K562 (cell line): ENCODE measurements at regions not wholly inside any gene's neighbourhood (a gene's known extent, or its start where the extent isn't known, plus 50 kb on each side); places are given as distances from the start of the nearest gene placed in this dataset.

Source experiments
- ARID1B ChIP-seq: fragments of 450-650 bp; IDR thresholded peaks from 2 replicates; pipeline ENCODE4 v1.6.1; 2016; ENCODE audit warnings: antibody characterized with exemption, mild to moderate bottlenecking, inconsistent platforms
- BCL6 ChIP-seq: fragments of 250-450 bp; sonication (Bioruptor Pico); IDR thresholded peaks from 2 replicates; pipeline ENCODE4 v1.4.0; 2020
- CBX8 ChIP-seq: fragments of 200-600 bp; sonication (generic); IDR thresholded peaks from 2 replicates; pipeline ENCODE4 v1.6.1; 2012; ENCODE audit warnings: borderline replicate concordance, mixed run types, low read depth, mild to moderate bottlenecking, moderate library complexity, mixed read lengths, low read length, control low read depth, inconsistent platforms; ENCODE audit not compliant: poor library complexity, severe bottlenecking; ENCODE audit errors: extremely low read depth
- CEBPB ChIP-seq: fragments of 450-650 bp; IDR thresholded peaks from 2 replicates; pipeline ENCODE4 v1.6.1; 2016; ENCODE audit warnings: missing genetic modification characterization, missing compliant biosample characterization
- DACH1 ChIP-seq: fragments of 450-650 bp; IDR thresholded peaks from 2 replicates; pipeline ENCODE4 v1.6.1; 2018; ENCODE audit not compliant: partially characterized antibody
- DIDO1 ChIP-seq: fragments of 450-650 bp; IDR thresholded peaks from 2 replicates; pipeline ENCODE4 v1.6.1; 2016; ENCODE audit warnings: low read depth, missing biosample characterization, missing genetic modification characterization
- DPF2 ChIP-seq: fragments of 450-650 bp; IDR thresholded peaks from 2 replicates; pipeline ENCODE4 v1.6.1; 2016
- EHMT2 ChIP-seq: fragments of 450-650 bp; IDR thresholded peaks from 2 replicates; pipeline ENCODE4 v1.6.1; 2018; ENCODE audit warnings: antibody characterized with exemption
- ETV5 ChIP-seq: sonication (generic); formaldehyde crosslinking; IDR thresholded peaks from 2 replicates; pipeline ENCODE4 v1.4.0; 2020; ENCODE audit warnings: low read depth, mild to moderate bottlenecking, missing genetic modification reagents
- FOS ChIP-seq: IDR thresholded peaks from 3 replicates; pipeline ENCODE4 v1.6.1; 2011; ENCODE audit not compliant: insufficient read length; ENCODE audit errors: extremely low read depth
- HLTF ChIP-seq: fragments of 450-650 bp; IDR thresholded peaks from 2 replicates; pipeline ENCODE4 v1.6.1; 2016
- IFI16 ChIP-seq: fragments of 250-450 bp; sonication (Bioruptor Pico); IDR thresholded peaks from 2 replicates; pipeline ENCODE4 v2.1.2; 2022; ENCODE audit warnings: mild to moderate bottlenecking, inconsistent platforms
- KLF10 ChIP-seq: fragments of 250-450 bp; sonication (Bioruptor Pico); IDR thresholded peaks from 2 replicates; pipeline ENCODE4 v1.6.1; 2021; ENCODE audit warnings: matching md5 sums
- MYC ChIP-seq, 2 experiments: fragments of 250-450 bp in 1 of 2; sonication (Bioruptor Pico) in 1 of 2; IDR thresholded peaks; 2 replicates each; pipeline versions ENCODE4 v1.5.1 to v1.6.1; 2012 to 2021; ENCODE audit warnings: low read depth in 2 of 2, borderline replicate concordance in 1 of 2, improper control_type of control experiment in 1 of 2, low read length in 1 of 2, mild to moderate bottlenecking in 1 of 2, moderate library complexity in 1 of 2
- NR3C1 ChIP-seq: sonication (generic); formaldehyde crosslinking; IDR thresholded peaks from 2 replicates; pipeline ENCODE4 v1.8.1; 2022; ENCODE audit warnings: missing genetic modification reagents
- SLC30A9 ChIP-seq: fragments of 250-450 bp; sonication (Bioruptor Pico); IDR thresholded peaks from 2 replicates; pipeline ENCODE4 v1.8.0; 2022; ENCODE audit warnings: mild to moderate bottlenecking, moderate library complexity
- SMAD4 ChIP-seq: fragments of 250-450 bp; sonication (Bioruptor Pico); conservative IDR thresholded peaks from 2 replicates; pipeline ENCODE4 v1.8.0; 2021; ENCODE audit warnings: inconsistent platforms, mild to moderate bottlenecking, moderate library complexity
- ZNF212 ChIP-seq: fragments of 450-650 bp; formaldehyde crosslinking; IDR thresholded peaks from 2 replicates; pipeline ENCODE4 v1.4.0; 2020; ENCODE audit warnings: mild to moderate bottlenecking
- TF ChIP-seq, protein P1 (sequence below), 2 experiments: IDR thresholded peaks; 2 replicates each; pipeline ENCODE4 v1.6.1; 2012; ENCODE audit warnings: improper control_type of control experiment in 2 of 2, low read depth in 2 of 2, low read length in 2 of 2, borderline replicate concordance in 1 of 2
- TF ChIP-seq, protein P2 (sequence below): fragments of 250-450 bp; sonication (Bioruptor Pico); IDR thresholded peaks from 2 replicates; pipeline ENCODE4 v1.9.0; 2021; ENCODE audit warnings: mild to moderate bottlenecking, inconsistent platforms
- TF ChIP-seq, protein P3 (sequence below): fragments of 250-450 bp; sonication (Bioruptor Pico); IDR thresholded peaks from 2 replicates; pipeline ENCODE4 v1.8.0; 2022; ENCODE audit warnings: moderate library complexity, mild to moderate bottlenecking, inconsistent platforms
- TF ChIP-seq, protein P4 (sequence below): fragments of 250-450 bp; sonication (Bioruptor Pico); IDR thresholded peaks from 2 replicates; pipeline ENCODE4 v1.8.0; 2021; ENCODE audit warnings: borderline replicate concordance, mild to moderate bottlenecking, moderate library complexity; ENCODE audit not compliant: poor library complexity, severe bottlenecking

DNA sequence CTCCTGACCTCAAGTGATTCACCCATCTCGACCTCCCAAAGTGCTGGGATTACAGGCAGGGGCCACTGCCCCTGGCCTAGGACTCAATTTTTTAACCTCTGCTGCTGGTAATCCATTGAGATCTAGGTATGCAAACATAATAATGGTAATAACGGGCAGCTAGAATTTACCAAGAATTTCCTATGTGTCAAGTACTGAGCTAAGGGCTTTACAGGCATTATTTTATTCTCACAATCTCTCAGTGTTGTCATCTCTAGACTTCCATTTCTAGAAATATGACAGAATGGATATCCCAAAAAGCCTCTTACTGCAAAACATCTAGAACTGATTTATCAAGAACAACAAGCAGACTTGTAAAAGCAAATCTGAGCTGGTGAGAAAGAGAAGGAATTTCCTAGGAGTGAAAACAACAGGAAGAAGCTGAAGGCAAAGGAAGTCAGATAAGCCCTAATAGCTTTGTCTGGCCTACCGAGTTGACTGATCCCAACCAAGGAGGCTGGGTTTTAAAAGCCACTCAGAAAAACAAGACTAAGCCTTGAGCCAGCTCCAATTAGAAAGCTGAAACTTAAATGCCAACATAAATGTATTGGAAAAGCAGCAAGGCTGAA lies 70.6 kb downstream of the CCDC71L start (continued):
- TF ChIP-seq, protein P1, sequence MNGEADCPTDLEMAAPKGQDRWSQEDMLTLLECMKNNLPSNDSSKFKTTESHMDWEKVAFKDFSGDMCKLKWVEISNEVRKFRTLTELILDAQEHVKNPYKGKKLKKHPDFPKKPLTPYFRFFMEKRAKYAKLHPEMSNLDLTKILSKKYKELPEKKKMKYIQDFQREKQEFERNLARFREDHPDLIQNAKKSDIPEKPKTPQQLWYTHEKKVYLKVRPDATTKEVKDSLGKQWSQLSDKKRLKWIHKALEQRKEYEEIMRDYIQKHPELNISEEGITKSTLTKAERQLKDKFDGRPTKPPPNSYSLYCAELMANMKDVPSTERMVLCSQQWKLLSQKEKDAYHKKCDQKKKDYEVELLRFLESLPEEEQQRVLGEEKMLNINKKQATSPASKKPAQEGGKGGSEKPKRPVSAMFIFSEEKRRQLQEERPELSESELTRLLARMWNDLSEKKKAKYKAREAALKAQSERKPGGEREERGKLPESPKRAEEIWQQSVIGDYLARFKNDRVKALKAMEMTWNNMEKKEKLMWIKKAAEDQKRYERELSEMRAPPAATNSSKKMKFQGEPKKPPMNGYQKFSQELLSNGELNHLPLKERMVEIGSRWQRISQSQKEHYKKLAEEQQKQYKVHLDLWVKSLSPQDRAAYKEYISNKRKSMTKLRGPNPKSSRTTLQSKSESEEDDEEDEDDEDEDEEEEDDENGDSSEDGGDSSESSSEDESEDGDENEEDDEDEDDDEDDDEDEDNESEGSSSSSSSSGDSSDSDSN (IDR thresholded peaks at IDR 0.05; ENCODE audit: borderline replicate concordance in 1 of 2, low read depth in 2 of 2, low read length in 2 of 2): 0 out of 4 replicates have a peak, but pooled peaks of 1 of the 2 experiments have one; percentile 35
- TF ChIP-seq DIDO1 (tag) (no peak), DPF2 (peak; percentile 79), SMAD4 (CRISPR knock-in tag) (peak; percentile 76), CBX8 (no peak), DACH1 (no peak), ARID1B (peak; percentile 80), IFI16 (no peak), ZNF212 (CRISPR knock-in tag) (no peak), MYC (IDR thresholded peaks at IDR 0.05; ENCODE audit: low read depth, low read length) (no peak), MYC (CRISPR knock-in tag; IDR thresholded peaks at IDR 0.05; ENCODE audit: borderline replicate concordance, low read depth) (no peak), EHMT2 (peak; percentile 81; the same call in 1 of the 2 replicates), SLC30A9 (no peak), CEBPB (no peak), FOS (no peak), HLTF (no peak), BCL6 (no peak), ETV5 (no peak), KLF10 (CRISPR knock-in tag) (no peak), NR3C1 (CRISPR knock-in tag) (no peak)
- TF ChIP-seq, protein P2, sequence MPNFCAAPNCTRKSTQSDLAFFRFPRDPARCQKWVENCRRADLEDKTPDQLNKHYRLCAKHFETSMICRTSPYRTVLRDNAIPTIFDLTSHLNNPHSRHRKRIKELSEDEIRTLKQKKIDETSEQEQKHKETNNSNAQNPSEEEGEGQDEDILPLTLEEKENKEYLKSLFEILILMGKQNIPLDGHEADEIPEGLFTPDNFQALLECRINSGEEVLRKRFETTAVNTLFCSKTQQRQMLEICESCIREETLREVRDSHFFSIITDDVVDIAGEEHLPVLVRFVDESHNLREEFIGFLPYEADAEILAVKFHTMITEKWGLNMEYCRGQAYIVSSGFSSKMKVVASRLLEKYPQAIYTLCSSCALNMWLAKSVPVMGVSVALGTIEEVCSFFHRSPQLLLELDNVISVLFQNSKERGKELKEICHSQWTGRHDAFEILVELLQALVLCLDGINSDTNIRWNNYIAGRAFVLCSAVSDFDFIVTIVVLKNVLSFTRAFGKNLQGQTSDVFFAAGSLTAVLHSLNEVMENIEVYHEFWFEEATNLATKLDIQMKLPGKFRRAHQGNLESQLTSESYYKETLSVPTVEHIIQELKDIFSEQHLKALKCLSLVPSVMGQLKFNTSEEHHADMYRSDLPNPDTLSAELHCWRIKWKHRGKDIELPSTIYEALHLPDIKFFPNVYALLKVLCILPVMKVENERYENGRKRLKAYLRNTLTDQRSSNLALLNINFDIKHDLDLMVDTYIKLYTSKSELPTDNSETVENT (CRISPR knock-in tag): no peak
- TF ChIP-seq, protein P3, sequence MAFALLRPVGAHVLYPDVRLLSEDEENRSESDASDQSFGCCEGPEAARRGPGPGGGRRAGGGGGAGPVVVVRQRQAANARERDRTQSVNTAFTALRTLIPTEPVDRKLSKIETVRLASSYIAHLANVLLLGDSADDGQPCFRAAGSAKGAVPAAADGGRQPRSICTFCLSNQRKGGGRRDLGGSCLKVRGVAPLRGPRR (CRISPR knock-in tag): no peak
- TF ChIP-seq, protein P4, sequence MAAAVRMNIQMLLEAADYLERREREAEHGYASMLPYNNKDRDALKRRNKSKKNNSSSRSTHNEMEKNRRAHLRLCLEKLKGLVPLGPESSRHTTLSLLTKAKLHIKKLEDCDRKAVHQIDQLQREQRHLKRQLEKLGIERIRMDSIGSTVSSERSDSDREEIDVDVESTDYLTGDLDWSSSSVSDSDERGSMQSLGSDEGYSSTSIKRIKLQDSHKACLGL (CRISPR knock-in tag): no peak
